Astrocyte of the cerebellum (primary cell): ENCODE measurements at regions not wholly inside any gene's neighbourhood (a gene's known extent, or its start where the extent isn't known, plus 50 kb on each side); places are given as distances from the start of the nearest gene placed in this dataset.

Experiments
- DNase-seq: peaks from one replicate; pipeline ENCODE4 v3.0.0-alpha.2; 2011; ENCODE audit warnings: low read depth
- H3K4me3 ChIP-seq: 2 replicates; pipeline ENCODE4 v1.5.1; 2011; ENCODE audit warnings: mild to moderate bottlenecking, low read depth, low read length, moderate library complexity
- in situ Hi-C: cut with HindIII; loops from 2 replicates; pipeline ENCODE4 v1.10.0; 2017; ENCODE audit warnings: low sequenced_read_pairs
- TF ChIP-seq, protein P1 (sequence below): IDR thresholded peaks from 2 replicates; pipeline ENCODE4 v1.5.1; 2012; ENCODE audit warnings: low read length, low read depth, moderate library complexity, mild to moderate bottlenecking; ENCODE audit errors: missing control alignments

GRCh38 chr6:143607974-143608373 is 69.8 kb upstream of the PHACTR2 start:
- in situ Hi-C loops: no loop called here
- H3K4me3 ChIP-seq: no peak overlapping the region
- TF ChIP-seq, protein P1, sequence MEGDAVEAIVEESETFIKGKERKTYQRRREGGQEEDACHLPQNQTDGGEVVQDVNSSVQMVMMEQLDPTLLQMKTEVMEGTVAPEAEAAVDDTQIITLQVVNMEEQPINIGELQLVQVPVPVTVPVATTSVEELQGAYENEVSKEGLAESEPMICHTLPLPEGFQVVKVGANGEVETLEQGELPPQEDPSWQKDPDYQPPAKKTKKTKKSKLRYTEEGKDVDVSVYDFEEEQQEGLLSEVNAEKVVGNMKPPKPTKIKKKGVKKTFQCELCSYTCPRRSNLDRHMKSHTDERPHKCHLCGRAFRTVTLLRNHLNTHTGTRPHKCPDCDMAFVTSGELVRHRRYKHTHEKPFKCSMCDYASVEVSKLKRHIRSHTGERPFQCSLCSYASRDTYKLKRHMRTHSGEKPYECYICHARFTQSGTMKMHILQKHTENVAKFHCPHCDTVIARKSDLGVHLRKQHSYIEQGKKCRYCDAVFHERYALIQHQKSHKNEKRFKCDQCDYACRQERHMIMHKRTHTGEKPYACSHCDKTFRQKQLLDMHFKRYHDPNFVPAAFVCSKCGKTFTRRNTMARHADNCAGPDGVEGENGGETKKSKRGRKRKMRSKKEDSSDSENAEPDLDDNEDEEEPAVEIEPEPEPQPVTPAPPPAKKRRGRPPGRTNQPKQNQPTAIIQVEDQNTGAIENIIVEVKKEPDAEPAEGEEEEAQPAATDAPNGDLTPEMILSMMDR: no peak

GRCh38 chr6:143607168-143607567 is 70.6 kb upstream of the PHACTR2 start:
- in situ Hi-C loops: no loop called here
- no peak for DNase-seq
- TF ChIP-seq, protein P1: no peak
- no peak overlapping the region for H3K4me3 ChIP-seq

More at GRCh38 chr6:143607974-143608373, 69.8 kb upstream of the PHACTR2 start:
- DNase-seq: no peak

DNA sequence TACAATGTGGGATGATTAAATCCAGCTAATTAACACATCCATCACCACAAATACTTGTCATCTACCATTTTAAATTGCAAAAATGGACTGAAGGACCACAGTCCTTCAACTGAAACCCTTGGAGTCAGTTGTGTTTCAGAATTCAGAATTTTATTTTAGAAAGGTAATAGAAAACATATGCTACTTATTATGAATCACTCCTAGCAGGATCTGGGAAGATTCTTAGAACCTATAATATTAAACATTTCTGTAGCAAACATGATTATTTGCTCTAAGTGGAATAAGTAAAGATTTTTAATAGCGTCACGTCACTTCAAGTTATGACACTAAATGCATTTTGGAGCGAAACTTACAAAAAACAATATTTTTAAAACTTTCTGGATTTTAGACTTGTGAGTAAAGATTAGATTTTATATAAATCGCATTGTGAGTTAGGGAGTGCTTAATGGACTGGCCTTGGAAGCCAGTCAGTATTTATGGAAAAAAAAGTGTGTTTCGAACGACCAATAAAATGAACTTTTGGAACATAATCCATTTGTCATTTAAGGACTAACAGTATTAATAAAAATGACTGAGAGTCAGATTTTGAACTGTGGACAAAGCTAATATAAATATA is 71.8 kb upstream of the PHACTR2 start:
- in situ Hi-C loops: no loop called here
- TF ChIP-seq, protein P1: no peak
- DNase-seq: no peak
- no peak overlapping the region for H3K4me3 ChIP-seq

DNA sequence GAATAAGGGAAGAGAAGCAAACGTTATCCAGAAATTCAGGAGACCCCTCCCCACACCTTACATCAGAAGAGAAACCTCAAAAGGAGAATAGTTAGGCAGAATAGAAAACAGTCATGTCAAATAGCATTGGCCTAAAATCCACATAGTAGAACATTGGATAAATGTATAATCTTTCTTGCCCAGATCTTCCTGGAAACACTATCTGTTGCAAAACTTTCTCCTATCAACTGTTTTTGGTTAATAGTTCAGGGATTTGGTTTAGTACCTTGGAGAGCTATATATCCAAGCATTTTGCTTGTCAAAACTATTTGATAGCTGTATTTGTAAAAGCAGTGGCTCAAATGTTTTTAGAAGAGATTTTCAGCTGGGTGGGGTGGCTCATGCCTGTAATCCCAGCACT is 74.3 kb upstream of the PHACTR2 start:
- TF ChIP-seq, protein P1: no peak
- no peak overlapping the region for H3K4me3 ChIP-seq
- in situ Hi-C loops: loop anchor here (5.0 kb wide), 1 partner anchor 41 kb away; no protein-coding TSS in a partner anchor
- DNase-seq: no peak

- no peak for DNase-seq
- in situ Hi-C loops: loop anchor here (5.0 kb wide), 1 partner anchor 39 kb away; no protein-coding TSS in a partner anchor
- no peak overlapping the region for H3K4me3 ChIP-seq
- TF ChIP-seq, protein P1: no peak
These were observed 76.3 kb upstream of the PHACTR2 start for GRCh38 chr6:143601504-143601903.

DNA sequence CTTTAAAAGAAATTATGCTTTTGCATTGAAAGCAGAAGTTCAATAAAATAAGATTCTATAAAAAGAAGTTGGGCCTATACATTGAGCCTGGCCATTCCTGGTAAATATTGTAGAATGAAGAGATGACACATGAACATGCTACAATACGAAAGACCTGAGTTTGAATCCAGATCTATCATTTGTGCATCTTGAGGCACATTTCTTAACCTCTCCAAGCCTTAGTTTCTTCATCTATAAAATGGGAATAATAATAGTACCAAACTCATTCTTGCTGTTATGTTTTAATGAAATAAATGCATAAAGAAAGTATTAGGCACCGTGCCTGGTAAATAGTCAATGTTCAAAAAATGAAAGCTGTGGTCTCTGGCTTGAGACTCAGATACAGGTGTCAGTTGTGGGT is 76.9 kb upstream of the PHACTR2 start:
- in situ Hi-C loops: loop anchor here (5.0 kb wide), 1 partner anchor 39 kb away; no protein-coding TSS in a partner anchor
- TF ChIP-seq, protein P1: no peak
- no peak for DNase-seq
- no peak overlapping the region for H3K4me3 ChIP-seq
